Stomach smooth muscle (tissue), 2 donors: ENCODE measurements at regions not wholly inside any gene's neighbourhood (a gene's known extent, or its start where the extent isn't known, plus 50 kb on each side); places are given as distances from the start of the nearest gene placed in this dataset.

Source experiments
- H3K27ac ChIP-seq: one replicate; pipeline ENCODE4 v1.7.0; 2013; ENCODE audit warnings: mild to moderate bottlenecking, low read length, inconsistent platforms
- H3K27me3 ChIP-seq, 2 donors: one replicate each; pipeline ENCODE4 v1.7.0; 2013; ENCODE audit warnings: low read length in 2 of 2; ENCODE audit not compliant: insufficient read depth in 2 of 2, control insufficient read depth in 1 of 2
- H3K36me3 ChIP-seq, 2 donors: one replicate each; pipeline ENCODE4 v1.7.0; 2013; ENCODE audit warnings: low read length in 2 of 2; ENCODE audit not compliant: control insufficient read depth in 2 of 2, insufficient read depth in 2 of 2
- H3K4me1 ChIP-seq: one replicate; pipeline ENCODE4 v1.7.0; 2013; ENCODE audit warnings: low read length; ENCODE audit not compliant: control insufficient read depth, insufficient read depth
- H3K4me3 ChIP-seq, 2 donors: one replicate each; pipeline ENCODE4 v1.7.0; 2013; ENCODE audit warnings: low read length in 2 of 2
- H3K9ac ChIP-seq, 2 donors: one replicate each; pipeline ENCODE4 v1.7.0; 2013; ENCODE audit warnings: low read length in 2 of 2, mild to moderate bottlenecking in 1 of 2
- H3K9me3 ChIP-seq, 2 donors: one replicate each; pipeline ENCODE4 v1.7.0; 2013; ENCODE audit warnings: low read length in 2 of 2; ENCODE audit not compliant: control insufficient read depth in 2 of 2
- donor health status: healthy.
- donor health status: Pancreatic carcinoma.

- no peak overlapping the region for H3K27ac ChIP-seq
- H3K4me3 ChIP-seq, result no peak overlapping the region
- H3K27me3 ChIP-seq, result no peaks in the 10 kb centered on the region
- H3K9me3 ChIP-seq, result no peaks in the 10 kb centered on the region
- no peaks in the 10 kb centered on the region for H3K36me3 ChIP-seq
- peaks cover 14% of the 10 kb centered on the region for H3K4me1 ChIP-seq
- H3K9ac ChIP-seq, result no peak overlapping the region
These were observed 52.6 kb upstream of the AKAP13 start for GRCh38 chr15:85327820-85328219.

GRCh38 chr15:85329561-85330422, 50.6 kb upstream of the AKAP13 start:
- Histone ChIP-seq H3K9me3 (no peaks in the 10 kb centered on the region), H3K36me3 (no peaks in the 10 kb centered on the region), H3K9ac (peak overlapping the region; percentile 50 to 58), H3K4me1 (peaks cover 14% of the 10 kb centered on the region), H3K27me3 (no peaks in the 10 kb centered on the region), H3K27ac (peak overlapping the region; percentile 96), H3K4me3 (peak overlapping the region; percentile 62 to 71)
